ENCODE measurements at regions not wholly inside any gene's neighbourhood (a gene's known extent, or its start where the extent isn't known, plus 50 kb on each side); places are given as distances from the start of the nearest gene placed in this dataset.

- Histone ChIP-seq H3K36me3 (ENCODE audit: control insufficient read depth, insufficient read depth, low read length) (no peaks in the 10 kb centered on the region), H3K27me3 (ENCODE audit: control insufficient read depth, insufficient read depth, low read length, poor library complexity, severe bottlenecking) (peaks cover 14% of the 10 kb centered on the region), H3K27ac (ENCODE audit: insufficient read depth, low read depth, low read length, poor library complexity, severe bottlenecking) (no peak overlapping the region), H3K4me1 (ENCODE audit: control insufficient read depth, insufficient read depth, low read length) (no peaks in the 10 kb centered on the region), H3K4me3 (ENCODE audit: insufficient read depth, low read depth, low read length) (no peak overlapping the region), H3K9me3 (ENCODE audit: control insufficient read depth, low read length) (no peaks in the 10 kb centered on the region)
- WGBS, 2 experiments, result 46 to 62% methylated on average over 3 to 4 of the region's 4 CpGs
Observed at GRCh38 chr14:95466506-95466905, 49.9 kb downstream of the SYNE3 start.

GRCh38 chr14:95465936-95466335 lies 50.5 kb downstream of the SYNE3 start:
- Histone ChIP-seq H3K27me3 (ENCODE audit: control insufficient read depth, insufficient read depth, low read length, poor library complexity, severe bottlenecking) (peaks cover 20% of the 10 kb centered on the region), H3K9me3 (ENCODE audit: control insufficient read depth, low read length) (no peaks in the 10 kb centered on the region), H3K4me3 (ENCODE audit: insufficient read depth, low read depth, low read length) (no peak overlapping the region), H3K4me1 (ENCODE audit: control insufficient read depth, insufficient read depth, low read length) (peaks cover 5% of the 10 kb centered on the region), H3K36me3 (ENCODE audit: control insufficient read depth, insufficient read depth, low read length) (no peaks in the 10 kb centered on the region), H3K27ac (ENCODE audit: insufficient read depth, low read depth, low read length, poor library complexity, severe bottlenecking) (no peak overlapping the region)
- WGBS, 2 experiments, result 93 to 94% methylated on average over 15 of the region's 15 CpGs

GRCh38 chr14:95465358-95465757 lies 51.1 kb downstream of the SYNE3 start:
- WGBS, 2 experiments, result 90 to 91% methylated on average over 2 of the region's 3 CpGs
- no peaks in the 10 kb centered on the region for H3K36me3 ChIP-seq (ENCODE audit: control insufficient read depth, insufficient read depth, low read length)
- no peak overlapping the region for H3K27ac ChIP-seq (ENCODE audit: insufficient read depth, low read depth, low read length, poor library complexity, severe bottlenecking)
- H3K4me1 ChIP-seq (ENCODE audit: control insufficient read depth, insufficient read depth, low read length), result peaks cover 11% of the 10 kb centered on the region
- H3K27me3 ChIP-seq (ENCODE audit: control insufficient read depth, insufficient read depth, low read length, poor library complexity, severe bottlenecking), result peaks cover 25% of the 10 kb centered on the region
- no peak overlapping the region for H3K4me3 ChIP-seq (ENCODE audit: insufficient read depth, low read depth, low read length)
- H3K9me3 ChIP-seq (ENCODE audit: control insufficient read depth, low read length), result no peaks in the 10 kb centered on the region

GRCh38 chr14:95464514-95464913 lies 51.9 kb downstream of the SYNE3 start:
- Histone ChIP-seq H3K36me3 (ENCODE audit: control insufficient read depth, insufficient read depth, low read length) (no peaks in the 10 kb centered on the region), H3K27me3 (ENCODE audit: control insufficient read depth, insufficient read depth, low read length, poor library complexity, severe bottlenecking) (peaks cover 28% of the 10 kb centered on the region), H3K4me1 (ENCODE audit: control insufficient read depth, insufficient read depth, low read length) (peaks cover 12% of the 10 kb centered on the region), H3K27ac (ENCODE audit: insufficient read depth, low read depth, low read length, poor library complexity, severe bottlenecking) (no peak overlapping the region), H3K9me3 (ENCODE audit: control insufficient read depth, low read length) (no peaks in the 10 kb centered on the region), H3K4me3 (ENCODE audit: insufficient read depth, low read depth, low read length) (no peak overlapping the region)
- WGBS, 2 experiments, result 92 to 94% methylated on average over 3 to 4 of the region's 4 CpGs

GRCh38 chr14:95464103-95464502 lies 52.3 kb downstream of the SYNE3 start:
- 93 to 96% methylated on average over 5 to 6 of the region's 6 CpGs for WGBS, 2 experiments

GRCh38 chr14:95463171-95463901 lies 53.1 kb downstream of the SYNE3 start:
- peaks cover 31% of the 10 kb centered on the region for H3K27me3 ChIP-seq (ENCODE audit: control insufficient read depth, insufficient read depth, low read length, poor library complexity, severe bottlenecking)
- no peak overlapping the region for H3K4me3 ChIP-seq (ENCODE audit: insufficient read depth, low read depth, low read length)

More at GRCh38 chr14:95464103-95464502, 52.3 kb downstream of the SYNE3 start:
- H3K27ac ChIP-seq (ENCODE audit: insufficient read depth, low read depth, low read length, poor library complexity, severe bottlenecking), result no peak overlapping the region
- peaks cover 28% of the 10 kb centered on the region for H3K27me3 ChIP-seq (ENCODE audit: control insufficient read depth, insufficient read depth, low read length, poor library complexity, severe bottlenecking)
- H3K4me3 ChIP-seq (ENCODE audit: insufficient read depth, low read depth, low read length), result no peak overlapping the region
- H3K36me3 ChIP-seq (ENCODE audit: control insufficient read depth, insufficient read depth, low read length), result no peaks in the 10 kb centered on the region
- peaks cover 12% of the 10 kb centered on the region for H3K4me1 ChIP-seq (ENCODE audit: control insufficient read depth, insufficient read depth, low read length)
- no peaks in the 10 kb centered on the region for H3K9me3 ChIP-seq (ENCODE audit: control insufficient read depth, low read length)

GRCh38 chr14:95462491-95462890 lies 54.0 kb downstream of the SYNE3 start:
- WGBS, 2 experiments, result 91 to 93% methylated on average over 10 of the region's 10 CpGs
- Histone ChIP-seq H3K27ac (ENCODE audit: insufficient read depth, low read depth, low read length, poor library complexity, severe bottlenecking) (no peak overlapping the region), H3K27me3 (ENCODE audit: control insufficient read depth, insufficient read depth, low read length, poor library complexity, severe bottlenecking) (peaks cover 31% of the 10 kb centered on the region)

More at GRCh38 chr14:95463171-95463901, 53.1 kb downstream of the SYNE3 start:
- Histone ChIP-seq H3K27ac (ENCODE audit: insufficient read depth, low read depth, low read length, poor library complexity, severe bottlenecking) (no peak overlapping the region), H3K4me1 (ENCODE audit: control insufficient read depth, insufficient read depth, low read length) (peaks cover 12% of the 10 kb centered on the region), H3K9me3 (ENCODE audit: control insufficient read depth, low read length) (no peaks in the 10 kb centered on the region), H3K36me3 (ENCODE audit: control insufficient read depth, insufficient read depth, low read length) (no peaks in the 10 kb centered on the region)
- 79 to 81% methylated on average over 9 of the region's 9 CpGs for WGBS, 2 experiments

GRCh38 chr14:95460647-95461478 lies 55.6 kb downstream of the SYNE3 start:
- no peaks in the 10 kb centered on the region for H3K36me3 ChIP-seq (ENCODE audit: control insufficient read depth, insufficient read depth, low read length)
- H3K27me3 ChIP-seq (ENCODE audit: control insufficient read depth, insufficient read depth, low read length, poor library complexity, severe bottlenecking), result peaks cover 31% of the 10 kb centered on the region
- WGBS, 2 experiments, result 5 to 7% methylated on average over 29 of the region's 29 CpGs
- H3K9me3 ChIP-seq (ENCODE audit: control insufficient read depth, low read length), result no peaks in the 10 kb centered on the region
- no peak overlapping the region for H3K27ac ChIP-seq (ENCODE audit: insufficient read depth, low read depth, low read length, poor library complexity, severe bottlenecking)
- H3K4me3 ChIP-seq (ENCODE audit: insufficient read depth, low read depth, low read length), result no peak overlapping the region
- peaks cover 12% of the 10 kb centered on the region for H3K4me1 ChIP-seq (ENCODE audit: control insufficient read depth, insufficient read depth, low read length)

More at GRCh38 chr14:95462491-95462890, 54.0 kb downstream of the SYNE3 start:
- peaks cover 12% of the 10 kb centered on the region for H3K4me1 ChIP-seq (ENCODE audit: control insufficient read depth, insufficient read depth, low read length)
- no peak overlapping the region for H3K4me3 ChIP-seq (ENCODE audit: insufficient read depth, low read depth, low read length)
- no peaks in the 10 kb centered on the region for H3K36me3 ChIP-seq (ENCODE audit: control insufficient read depth, insufficient read depth, low read length)
- H3K9me3 ChIP-seq (ENCODE audit: control insufficient read depth, low read length), result no peaks in the 10 kb centered on the region

- Histone ChIP-seq H3K27me3 (ENCODE audit: control insufficient read depth, insufficient read depth, low read length, poor library complexity, severe bottlenecking) (peaks cover 31% of the 10 kb centered on the region), H3K4me1 (ENCODE audit: control insufficient read depth, insufficient read depth, low read length) (peaks cover 12% of the 10 kb centered on the region), H3K27ac (ENCODE audit: insufficient read depth, low read depth, low read length, poor library complexity, severe bottlenecking) (no peak overlapping the region), H3K4me3 (ENCODE audit: insufficient read depth, low read depth, low read length) (no peak overlapping the region), H3K9me3 (ENCODE audit: control insufficient read depth, low read length) (no peaks in the 10 kb centered on the region), H3K36me3 (ENCODE audit: control insufficient read depth, insufficient read depth, low read length) (no peaks in the 10 kb centered on the region)
- 93 to 94% methylated on average over 3 of the region's 3 CpGs for WGBS, 2 experiments
Observed at GRCh38 chr14:95458906-95459305, 57.5 kb downstream of the SYNE3 start.

GRCh38 chr14:95458459-95458858 lies 58.0 kb downstream of the SYNE3 start:
- Histone ChIP-seq H3K4me1 (ENCODE audit: control insufficient read depth, insufficient read depth, low read length) (peaks cover 12% of the 10 kb centered on the region), H3K27me3 (ENCODE audit: control insufficient read depth, insufficient read depth, low read length, poor library complexity, severe bottlenecking) (peaks cover 31% of the 10 kb centered on the region), H3K27ac (ENCODE audit: insufficient read depth, low read depth, low read length, poor library complexity, severe bottlenecking) (no peak overlapping the region), H3K9me3 (ENCODE audit: control insufficient read depth, low read length) (no peaks in the 10 kb centered on the region), H3K36me3 (ENCODE audit: control insufficient read depth, insufficient read depth, low read length) (no peaks in the 10 kb centered on the region), H3K4me3 (ENCODE audit: insufficient read depth, low read depth, low read length) (no peak overlapping the region)
- 85 to 87% methylated on average over 4 of the region's 4 CpGs for WGBS, 2 experiments

All from ectodermal cell (in vitro differentiated cells).